Nucleus accumbens (tissue), 56 donors: ENCODE measurements at regions not wholly inside any gene's neighbourhood (a gene's known extent, or its start where the extent isn't known, plus 50 kb on each side); places are given as distances from the start of the nearest gene placed in this dataset.

ENCODE experiments used
- DNase-seq, 56 donors: peaks; one replicate each; lab custom pipeline; 2025; lab: John Stamatoyannopoulos, UW

GRCh38 chr3:1540686-1541085 is 447.9 kb downstream of the CNTN6 start:
- DNase-seq, result no peak

GRCh38 chr3:1551741-1552140 is 458.9 kb downstream of the CNTN6 start:
- peak in 1 of 56 donors; percentile 0 for DNase-seq

- DNase-seq, result no peak
Observed at GRCh38 chr3:1552831-1553230, 460.0 kb downstream of the CNTN6 start.

- DNase-seq, result no peak
Observed at GRCh38 chr3:1561427-1561826, 468.6 kb downstream of the CNTN6 start.

GRCh38 chr3:1571736-1572135 is 478.9 kb downstream of the CNTN6 start:
- DNase-seq, result no peak

DNA sequence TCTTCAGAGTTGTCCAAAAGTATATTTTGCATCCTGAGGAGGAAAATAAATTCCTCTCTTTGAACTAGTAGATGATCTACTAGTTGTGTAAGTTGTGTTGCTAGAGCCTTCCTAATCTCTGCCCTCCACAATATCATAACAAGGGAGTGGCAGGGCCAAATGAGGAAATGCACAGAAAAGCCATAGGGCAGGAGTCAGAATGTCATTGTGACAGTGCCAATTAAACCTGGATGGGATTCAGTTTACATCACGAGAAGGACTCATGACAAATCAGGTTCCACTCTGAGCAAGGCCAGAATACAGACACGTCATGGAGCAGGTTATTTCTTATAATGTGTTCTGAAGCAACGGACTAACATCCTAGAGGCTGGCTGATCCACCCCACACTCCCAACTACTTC is 483.2 kb downstream of the CNTN6 start:
- no peak for DNase-seq

DNA sequence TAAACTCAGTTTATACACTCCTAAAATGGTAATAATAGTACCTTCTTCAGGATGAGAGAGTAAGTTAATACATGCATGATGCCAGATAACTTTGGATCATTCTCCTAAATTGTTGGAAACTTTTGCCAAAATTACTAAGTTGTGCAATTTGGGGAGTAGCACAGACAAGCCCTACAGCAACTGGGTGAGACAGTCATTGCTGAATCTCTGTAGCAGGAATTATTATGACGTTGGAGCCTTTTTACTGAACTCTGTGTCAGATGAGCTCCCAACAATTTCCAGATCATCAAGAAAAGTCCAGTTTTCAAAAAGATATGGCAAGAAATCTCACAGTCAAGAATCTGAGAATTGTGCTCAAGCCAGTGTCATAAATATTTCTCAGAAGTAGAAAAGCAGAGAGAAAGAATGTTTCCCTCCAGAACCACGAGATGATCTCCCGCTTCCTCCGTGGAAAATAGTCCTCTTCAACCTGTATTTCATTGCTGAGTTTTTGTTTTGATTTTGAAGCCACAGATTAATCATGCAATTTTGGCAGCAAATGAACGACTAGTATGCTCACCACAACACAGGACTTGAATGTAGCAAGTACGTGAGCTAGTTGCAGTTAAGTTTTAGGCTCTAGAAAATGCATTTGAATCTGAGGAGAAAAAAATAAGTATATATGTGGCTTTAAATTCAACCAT is 485.4 kb downstream of the CNTN6 start:
- no peak for DNase-seq

DNA sequence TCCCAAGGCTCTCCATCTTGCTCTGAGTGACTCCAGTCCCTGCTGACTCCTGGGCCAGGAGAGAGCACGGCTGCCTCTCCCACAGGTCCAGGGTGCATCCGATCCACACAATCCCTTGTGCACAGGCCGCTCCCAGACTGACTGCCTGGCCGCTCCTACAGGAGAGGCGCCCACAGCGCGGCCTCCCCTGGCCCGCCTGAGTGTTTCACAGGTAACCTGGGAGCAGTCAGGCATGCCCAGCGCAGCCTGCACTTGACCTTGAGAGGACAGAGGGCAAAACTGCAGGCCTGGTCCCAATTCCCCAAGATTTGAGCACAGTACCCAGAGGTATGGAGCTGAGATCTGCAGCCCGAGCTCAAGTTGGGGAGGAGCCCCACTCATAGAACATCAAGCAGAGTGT is 490.2 kb downstream of the CNTN6 start:
- no peak for DNase-seq

DNA sequence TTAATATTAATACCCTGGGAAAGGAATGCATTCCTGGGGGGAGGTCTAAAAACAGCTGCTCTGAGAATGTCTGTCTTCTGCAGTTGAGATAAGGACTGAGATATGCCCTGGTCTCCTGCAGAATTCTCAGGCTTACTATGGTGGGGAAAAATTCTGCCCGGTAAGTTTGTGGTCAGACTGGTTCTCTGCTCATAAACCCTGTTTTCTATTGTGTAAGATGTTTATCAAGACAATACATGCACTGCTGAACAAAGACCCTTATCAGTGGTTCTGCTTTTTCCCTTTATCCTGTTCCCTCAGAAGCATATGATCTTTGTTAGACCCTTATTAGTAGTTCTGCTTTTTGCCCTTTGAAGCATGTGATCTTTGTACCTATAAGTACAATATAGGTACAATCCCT is 494.6 kb downstream of the CNTN6 start:
- no peak for DNase-seq

GRCh38 chr3:1591327-1592028 is 498.7 kb downstream of the CNTN6 start:
- no peak for DNase-seq

DNA sequence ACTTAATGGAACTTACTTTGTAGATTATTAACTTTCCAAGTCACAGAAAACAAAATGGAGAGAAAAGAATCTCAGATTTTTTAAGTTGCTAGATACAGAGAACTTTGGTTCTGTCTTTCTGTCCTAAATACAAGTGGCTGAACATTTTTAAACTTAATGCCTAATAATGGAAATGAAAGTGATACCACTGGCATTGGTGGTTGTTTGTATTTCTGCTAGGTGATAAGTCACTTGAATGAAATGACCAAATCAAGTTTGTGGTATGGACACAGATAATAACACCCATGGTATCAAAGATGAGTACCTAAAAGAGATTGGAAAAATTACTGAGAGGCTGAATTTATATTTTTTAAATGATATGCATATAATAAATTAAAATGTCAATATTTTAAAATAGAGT is 502.1 kb downstream of the CNTN6 start:
- DNase-seq, result no peak

DNA sequence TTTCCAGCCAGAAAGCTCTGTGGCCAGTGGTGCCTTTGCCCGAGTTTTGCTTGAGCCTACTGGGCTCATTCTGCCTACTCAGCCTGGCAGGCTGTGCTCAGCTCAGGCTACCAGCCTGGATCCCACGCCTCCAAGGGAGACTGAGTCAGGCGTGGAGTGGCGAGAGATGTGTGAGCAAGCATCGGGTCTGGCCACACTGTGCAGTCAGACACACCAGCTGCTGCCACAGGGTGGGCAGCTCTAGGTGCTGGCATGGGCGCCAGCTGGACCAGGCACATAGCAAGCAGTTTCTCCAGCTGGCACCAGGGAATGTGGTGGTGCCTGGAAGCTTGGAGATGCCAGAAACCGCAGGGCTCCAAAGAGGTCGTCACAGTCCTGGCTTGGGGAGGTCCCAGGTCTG is 498.5 kb upstream of the CNTN4 start:
- no peak for DNase-seq

DNA sequence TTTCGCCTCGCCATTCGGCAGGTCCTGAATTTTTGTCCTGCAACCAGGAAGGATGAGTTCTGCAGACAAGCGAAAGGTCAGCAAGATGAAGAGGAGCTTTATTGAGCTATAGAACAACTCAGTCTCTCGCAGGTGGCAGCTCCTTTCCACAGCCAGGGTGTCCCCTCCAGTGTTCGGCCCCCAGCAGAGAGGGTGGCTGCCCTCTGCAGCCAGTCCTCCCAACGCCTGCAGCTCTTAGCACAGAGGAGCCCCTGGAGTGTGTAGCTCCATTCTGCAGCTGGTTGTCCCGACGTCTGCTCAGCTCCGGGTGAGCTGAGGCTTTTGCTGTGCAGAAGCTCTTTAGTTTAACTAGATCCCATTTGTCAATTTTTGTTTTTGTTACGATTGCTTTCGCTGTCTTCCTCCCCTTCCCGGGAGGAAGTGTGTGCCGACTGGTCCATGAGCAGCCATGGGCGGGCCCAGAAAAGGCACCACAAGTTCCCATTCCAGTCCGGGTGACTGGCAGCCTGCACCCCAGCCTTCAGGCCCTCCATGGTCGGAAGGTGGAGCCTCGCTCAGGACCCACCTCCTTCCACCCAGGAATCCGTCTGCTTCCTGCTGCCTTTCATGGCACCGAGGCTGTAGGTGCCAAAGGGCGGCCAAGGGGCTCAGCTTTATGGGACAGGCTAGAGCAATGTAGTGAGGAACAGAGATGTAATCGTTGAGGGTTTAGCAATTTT is 497.8 kb upstream of the CNTN4 start:
- no peak for DNase-seq

DNA sequence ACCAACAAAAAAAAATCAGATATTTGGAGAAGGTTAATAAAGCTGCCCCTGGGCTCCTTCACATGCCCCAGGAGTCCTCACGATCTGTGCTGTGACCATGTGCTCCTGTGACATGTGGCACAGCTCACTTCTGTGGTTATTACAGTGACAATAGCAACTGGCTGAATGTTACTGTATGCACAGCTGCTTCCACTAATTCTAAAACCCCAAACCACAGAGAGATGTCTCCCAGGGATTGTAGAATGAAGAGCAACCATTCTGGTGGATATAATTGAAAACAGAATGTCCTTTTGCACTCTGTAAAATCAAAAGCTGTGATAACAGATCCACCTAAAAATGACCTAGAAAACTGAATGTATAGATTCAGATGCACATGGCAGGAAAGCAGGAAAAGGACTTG is 489.2 kb upstream of the CNTN4 start:
- no peak for DNase-seq

DNA sequence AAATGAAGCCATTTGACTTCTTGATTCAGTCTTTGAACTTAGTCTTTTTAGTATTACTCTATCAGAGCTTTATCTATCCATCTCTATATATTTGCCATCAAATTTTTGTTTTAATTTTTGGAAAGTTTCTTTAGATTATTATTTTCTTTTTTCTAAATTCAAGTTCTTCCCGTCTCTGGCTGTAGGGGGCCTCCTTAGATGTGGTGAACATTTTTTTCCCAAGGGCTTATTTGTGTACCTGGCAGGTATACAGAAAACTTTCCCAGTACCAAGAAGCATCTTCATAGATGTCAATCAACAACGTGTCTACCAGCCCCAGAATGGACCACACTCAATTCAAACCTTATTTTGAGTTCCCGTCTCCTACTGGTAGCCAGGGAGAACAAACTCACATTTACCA is 486.8 kb upstream of the CNTN4 start:
- no peak for DNase-seq

DNA sequence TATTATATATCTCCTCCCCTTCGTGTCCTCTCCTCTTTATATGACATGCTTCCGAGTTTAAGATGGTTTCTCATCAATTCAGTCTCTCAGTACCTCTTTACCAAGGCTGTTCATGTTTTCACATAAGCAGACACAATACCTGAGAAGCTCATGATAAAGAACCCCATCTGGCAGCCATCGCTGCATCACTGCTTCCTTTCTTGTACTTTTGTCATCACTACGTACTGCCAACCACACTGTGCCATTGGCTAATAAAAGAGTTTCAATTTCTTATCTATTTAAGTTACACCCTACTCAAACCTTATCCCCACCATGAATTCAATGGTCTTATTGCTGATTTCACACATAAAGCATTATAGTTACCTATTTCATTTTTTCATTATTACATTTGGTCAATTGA is 484.7 kb upstream of the CNTN4 start:
- no peak for DNase-seq

DNA sequence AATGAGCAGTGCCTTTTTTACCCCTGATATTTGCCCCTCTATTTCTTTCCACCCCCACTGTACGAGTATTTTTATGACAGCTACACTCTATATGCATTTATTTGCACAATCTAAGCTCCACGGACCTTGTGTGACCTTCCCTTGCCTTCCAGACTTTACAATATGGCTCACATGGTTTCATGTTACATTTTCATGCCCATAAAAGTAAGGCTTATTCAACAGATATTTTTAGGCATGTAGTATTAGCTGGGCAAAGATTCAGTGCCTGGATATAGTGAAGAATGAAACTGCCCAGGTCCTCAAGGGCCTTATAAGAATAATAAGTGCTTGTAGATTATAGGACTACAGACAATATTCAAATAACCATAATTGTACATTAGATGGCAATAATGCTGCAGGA is 481.9 kb upstream of the CNTN4 start:
- no peak for DNase-seq

DNA sequence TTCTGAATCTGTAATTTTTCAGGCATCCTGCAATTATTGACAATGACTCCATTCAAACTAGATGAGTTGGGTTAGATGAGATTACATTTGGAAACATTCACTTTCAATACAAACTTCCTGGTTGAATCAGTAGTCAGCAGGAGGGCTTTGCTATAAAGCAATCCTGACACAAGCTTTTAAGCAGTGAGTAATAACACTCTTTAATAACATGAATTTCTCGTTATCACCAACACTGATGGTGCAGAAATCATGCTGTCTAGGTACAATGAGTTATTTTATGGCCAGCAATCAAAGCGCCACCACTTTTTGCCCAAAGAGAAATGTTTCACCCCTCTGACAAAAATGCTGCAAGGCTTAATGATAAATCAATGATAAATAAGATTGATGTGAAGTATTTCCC is 474.8 kb upstream of the CNTN4 start:
- DNase-seq, result no peak

GRCh38 chr3:1632128-1632527 is 466.5 kb upstream of the CNTN4 start:
- DNase-seq, result no peak

DNA sequence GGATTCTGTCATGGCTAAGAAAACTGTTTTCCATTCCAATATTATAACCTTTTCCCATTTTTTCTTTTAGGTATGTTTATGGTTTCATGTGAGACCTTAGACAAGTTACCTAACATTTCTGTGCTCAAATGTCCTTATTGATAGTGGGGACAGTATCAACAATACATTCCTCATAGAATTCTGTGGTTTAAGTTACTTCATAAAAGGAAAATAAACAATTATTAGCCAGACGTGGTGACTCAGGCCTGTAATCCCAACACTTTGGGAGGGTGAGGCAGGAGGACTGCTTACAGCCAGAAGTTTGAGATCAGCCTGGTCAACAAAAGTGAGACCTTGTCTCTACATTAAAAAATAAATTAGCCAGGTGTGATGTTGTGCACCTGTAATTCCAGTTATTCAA is 436.8 kb upstream of the CNTN4 start:
- DNase-seq, result no peak

- DNase-seq, result no peak
Observed at GRCh38 chr3:1664266-1664665, 434.4 kb upstream of the CNTN4 start.

DNA sequence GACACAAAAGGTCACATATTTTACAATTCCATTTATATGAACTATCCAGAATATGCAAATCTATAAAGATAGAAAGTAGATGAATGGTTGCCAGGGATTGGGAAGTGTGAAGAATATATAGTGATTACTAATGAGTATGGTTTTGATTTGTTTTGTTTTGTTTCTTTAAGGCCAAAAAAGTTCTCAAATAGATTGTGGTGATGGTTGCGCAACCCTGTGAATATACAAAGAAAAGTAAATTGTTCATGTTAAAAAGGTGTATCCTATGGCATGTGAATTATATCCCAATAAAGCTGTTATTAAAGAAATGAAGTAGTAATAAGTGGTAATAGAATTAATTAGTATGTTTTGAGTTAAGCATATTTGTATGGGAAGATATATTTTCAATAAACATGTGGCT is 431.8 kb upstream of the CNTN4 start:
- DNase-seq, result no peak
